ENCODE measurements at regions not wholly inside any gene's neighbourhood (a gene's known extent, or its start where the extent isn't known, plus 50 kb on each side); places are given as distances from the start of the nearest gene placed in this dataset.

DNA sequence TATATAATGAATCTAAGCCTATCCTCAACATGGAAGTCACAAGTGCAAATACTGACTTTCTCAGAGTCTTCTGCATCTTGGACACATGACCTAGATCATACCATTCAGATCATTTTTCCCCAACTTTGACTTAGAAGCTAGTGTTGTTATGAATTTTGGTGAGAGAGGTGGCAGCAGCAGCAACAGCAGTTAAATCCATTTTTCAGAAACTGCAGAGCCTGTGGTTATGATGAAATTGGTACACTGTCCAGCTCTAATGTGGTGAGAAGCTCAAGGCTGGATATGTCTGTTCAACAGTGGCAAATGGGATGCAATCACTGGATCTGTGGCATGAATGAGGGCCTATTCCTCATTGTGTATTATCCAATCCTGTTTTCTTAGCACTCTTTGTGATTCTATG is 290.1 kb upstream of the SATB1 start (continued):
- no peak for TF ChIP-seq SP4 (IDR thresholded peaks at IDR 0.05; ENCODE audit: low read length)
- no peak for TF ChIP-seq PHF8 (conservative IDR thresholded peaks at IDR 0.05; ENCODE audit: low read depth, low read length)
- no peak for TF ChIP-seq HDAC6 (IDR thresholded peaks at IDR 0.05; ENCODE audit: low read depth, low read length)
- TF ChIP-seq EP300 (IDR thresholded peaks at IDR 0.05; ENCODE audit: borderline replicate concordance in 1 of 2, low read depth in 2 of 2, low read length in 2 of 2): no peak

Data from H1 (cell line).